ENCODE measurements at regions not wholly inside any gene's neighbourhood (a gene's known extent, or its start where the extent isn't known, plus 50 kb on each side); places are given as distances from the start of the nearest gene placed in this dataset.

- H3K27me3 ChIP-seq (ENCODE audit: control insufficient read depth in 4 of 4, insufficient read depth in 4 of 4, low read length in 3 of 4), result no peaks in the 10 kb centered on the region
- no peaks in the 10 kb centered on the region for H3K36me3 ChIP-seq (ENCODE audit: control insufficient read depth in 4 of 4, insufficient read depth in 3 of 4, low read depth in 1 of 4, low read length in 3 of 4)
- 83% methylated on average over 1 of the region's 1 CpG for WGBS
- H3K9me3 ChIP-seq (ENCODE audit: control insufficient read depth in 4 of 4, low read length in 3 of 4), result no peaks in the 10 kb centered on the region
- H3K4me3 ChIP-seq (ENCODE audit: low read depth in 1 of 3, low read length in 3 of 3), result no peak overlapping the region
- H3K27ac ChIP-seq (ENCODE audit: low read depth in 1 of 2, low read length in 2 of 2), result no peak overlapping the region
- no peak for DNase-seq (ENCODE audit: low spot score)
- TF ChIP-seq SP1 (IDR thresholded peaks at IDR 0.05) (no peak), ZBTB33 (IDR thresholded peaks at IDR 0.05) (no peak), TAF1 (conservative IDR thresholded peaks at IDR 0.05) (no peak), FOXA1 (IDR thresholded peaks at IDR 0.05) (no peak)
- no peaks in the 10 kb centered on the region for H3K4me1 ChIP-seq (ENCODE audit: control insufficient read depth in 4 of 4, insufficient read depth in 4 of 4, low read length in 3 of 4)
- H3K9ac ChIP-seq (ENCODE audit: low read depth in 1 of 2, low read length in 2 of 2), result no peak overlapping the region
Measured at GRCh38 chr3:152123457-152123856, 145.3 kb upstream of the MBNL1 start.

DNA sequence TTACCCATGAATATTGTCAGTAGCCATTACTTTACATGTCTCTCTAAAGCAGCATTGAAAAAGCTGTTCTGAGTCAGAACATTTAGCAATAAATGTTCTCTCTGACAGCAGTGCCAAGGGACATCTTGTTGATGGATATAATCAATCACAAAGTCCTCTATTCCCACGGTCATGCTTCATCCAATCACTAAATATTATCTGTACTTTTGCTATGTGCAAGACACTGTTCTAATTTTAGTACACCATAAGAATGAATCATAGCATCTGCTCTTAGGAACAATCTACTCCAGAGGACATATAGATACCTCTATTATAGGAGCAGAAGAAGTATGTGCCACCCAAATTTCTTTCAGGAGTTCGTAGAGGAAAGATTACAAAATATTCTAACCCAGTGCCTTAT is 142.5 kb upstream of the MBNL1 start:
- Histone ChIP-seq H3K9ac (ENCODE audit: low read depth in 1 of 2, low read length in 2 of 2) (no peak overlapping the region), H3K36me3 (ENCODE audit: control insufficient read depth in 4 of 4, insufficient read depth in 3 of 4, low read depth in 1 of 4, low read length in 3 of 4) (no peaks in the 10 kb centered on the region), H3K27ac (ENCODE audit: low read depth in 1 of 2, low read length in 2 of 2) (no peak overlapping the region), H3K4me1 (ENCODE audit: control insufficient read depth in 4 of 4, insufficient read depth in 4 of 4, low read length in 3 of 4) (no peaks in the 10 kb centered on the region), H3K4me3 (ENCODE audit: low read depth in 1 of 3, low read length in 3 of 3) (no peak overlapping the region), H3K9me3 (ENCODE audit: control insufficient read depth in 4 of 4, low read length in 3 of 4) (no peaks in the 10 kb centered on the region), H3K27me3 (ENCODE audit: control insufficient read depth in 4 of 4, insufficient read depth in 4 of 4, low read length in 3 of 4) (no peaks in the 10 kb centered on the region)
- TF ChIP-seq SP1 (IDR thresholded peaks at IDR 0.05) (no peak), REST (IDR thresholded peaks at IDR 0.05) (no peak), YY1 (IDR thresholded peaks at IDR 0.05) (no peak), TAF1 (conservative IDR thresholded peaks at IDR 0.05) (no peak), FOXA1 (IDR thresholded peaks at IDR 0.05) (no peak), ATF3 (IDR thresholded peaks at IDR 0.05) (no peak), HNF4G (IDR thresholded peaks at IDR 0.05) (no peak), EGR1 (IDR thresholded peaks at IDR 0.05; ENCODE audit: low read depth in 2 of 2) (no peak), ZBTB33 (IDR thresholded peaks at IDR 0.05) (no peak), JUND (IDR thresholded peaks at IDR 0.05) (no peak), FOXA2 (IDR thresholded peaks at IDR 0.05) (no peak), HNF4A (conservative IDR thresholded peaks at IDR 0.05) (no peak), RXRA (IDR thresholded peaks at IDR 0.05) (no peak), RAD21 (IDR thresholded peaks at IDR 0.05) (no peak), NR2F2 (IDR thresholded peaks at IDR 0.05) (no peak)
- TF ChIP-seq, protein P1, sequence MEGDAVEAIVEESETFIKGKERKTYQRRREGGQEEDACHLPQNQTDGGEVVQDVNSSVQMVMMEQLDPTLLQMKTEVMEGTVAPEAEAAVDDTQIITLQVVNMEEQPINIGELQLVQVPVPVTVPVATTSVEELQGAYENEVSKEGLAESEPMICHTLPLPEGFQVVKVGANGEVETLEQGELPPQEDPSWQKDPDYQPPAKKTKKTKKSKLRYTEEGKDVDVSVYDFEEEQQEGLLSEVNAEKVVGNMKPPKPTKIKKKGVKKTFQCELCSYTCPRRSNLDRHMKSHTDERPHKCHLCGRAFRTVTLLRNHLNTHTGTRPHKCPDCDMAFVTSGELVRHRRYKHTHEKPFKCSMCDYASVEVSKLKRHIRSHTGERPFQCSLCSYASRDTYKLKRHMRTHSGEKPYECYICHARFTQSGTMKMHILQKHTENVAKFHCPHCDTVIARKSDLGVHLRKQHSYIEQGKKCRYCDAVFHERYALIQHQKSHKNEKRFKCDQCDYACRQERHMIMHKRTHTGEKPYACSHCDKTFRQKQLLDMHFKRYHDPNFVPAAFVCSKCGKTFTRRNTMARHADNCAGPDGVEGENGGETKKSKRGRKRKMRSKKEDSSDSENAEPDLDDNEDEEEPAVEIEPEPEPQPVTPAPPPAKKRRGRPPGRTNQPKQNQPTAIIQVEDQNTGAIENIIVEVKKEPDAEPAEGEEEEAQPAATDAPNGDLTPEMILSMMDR (IDR thresholded peaks at IDR 0.05; ENCODE audit: low read depth, low read length, missing input control), result no peak
- TF ChIP-seq, protein P2, sequence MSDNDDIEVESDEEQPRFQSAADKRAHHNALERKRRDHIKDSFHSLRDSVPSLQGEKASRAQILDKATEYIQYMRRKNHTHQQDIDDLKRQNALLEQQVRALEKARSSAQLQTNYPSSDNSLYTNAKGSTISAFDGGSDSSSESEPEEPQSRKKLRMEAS (IDR thresholded peaks at IDR 0.05), result no peak
- WGBS, result 86% methylated on average over 2 of the region's 2 CpGs
- no peak for DNase-seq (ENCODE audit: low spot score)
